Parathyroid adenoma (tissue), 2 donors: ENCODE measurements at regions not wholly inside any gene's neighbourhood (a gene's known extent, or its start where the extent isn't known, plus 50 kb on each side); places are given as distances from the start of the nearest gene placed in this dataset.

ENCODE experiments used
- H2AFZ ChIP-seq: fragments of 300-600 bp; sonication (generic); one replicate; pipeline ENCODE4 v1.7.0; 2017; ENCODE audit warnings: antibody characterized with exemption, mild to moderate bottlenecking
- H3K27ac ChIP-seq: fragments of 300-600 bp; sonication (generic); one replicate; pipeline ENCODE4 v1.7.0; 2017
- H3K27me3 ChIP-seq: fragments of 300-600 bp; sonication (generic); one replicate; pipeline ENCODE4 v1.7.0; 2017; ENCODE audit warnings: low read length; ENCODE audit not compliant: control insufficient read depth, insufficient read depth
- H3K36me3 ChIP-seq: fragments of 300-600 bp; sonication (generic); one replicate; pipeline ENCODE4 v1.7.0; 2017; ENCODE audit warnings: low read length; ENCODE audit not compliant: control insufficient read depth, insufficient read depth
- H3K4me1 ChIP-seq: fragments of 300-600 bp; sonication (generic); one replicate; pipeline ENCODE4 v1.7.0; 2017; ENCODE audit warnings: control low read depth
- H3K4me2 ChIP-seq: fragments of 300-600 bp; sonication (generic); one replicate; pipeline ENCODE4 v1.7.0; 2017; ENCODE audit warnings: low read length
- H3K4me3 ChIP-seq: fragments of 300-600 bp; sonication (generic); one replicate; pipeline ENCODE4 v1.7.0; 2017; ENCODE audit warnings: low read depth, low read length
- H3K79me2 ChIP-seq: fragments of 300-600 bp; sonication (generic); one replicate; pipeline ENCODE4 v1.7.0; 2017; ENCODE audit warnings: control low read depth
- H3K9ac ChIP-seq: fragments of 300-600 bp; sonication (generic); one replicate; pipeline ENCODE4 v1.7.0; 2017; ENCODE audit warnings: mild to moderate bottlenecking
- H3K9me3 ChIP-seq: fragments of 300-600 bp; sonication (generic); one replicate; pipeline ENCODE4 v1.7.0; 2017; ENCODE audit warnings: low read length; ENCODE audit not compliant: control insufficient read depth
- CTCF ChIP-seq: fragments of 300-600 bp; sonication (generic); IDR thresholded peaks from one replicate; pipeline ENCODE4 v1.7.0; 2017; ENCODE audit warnings: antibody characterized with exemption, mild to moderate bottlenecking
- donor health status: primary hyperparathyroidism.

- no peaks in the 10 kb centered on the region for H3K36me3 ChIP-seq
- no peaks in the 10 kb centered on the region for H3K27me3 ChIP-seq
- no peak overlapping the region for H3K9ac ChIP-seq
- no peak overlapping the region for H3K4me3 ChIP-seq
- H3K9me3 ChIP-seq = no peaks in the 10 kb centered on the region
- no peaks in the 10 kb centered on the region for H3K79me2 ChIP-seq
- H3K4me2 ChIP-seq = no peak overlapping the region
- TF ChIP-seq CTCF = no peak
- H3K27ac ChIP-seq = no peak overlapping the region
- H2AFZ ChIP-seq = no peak overlapping the region
- no peaks in the 10 kb centered on the region for H3K4me1 ChIP-seq
These were observed 117.9 kb downstream of the CYLD start for GRCh38 chr16:50859628-50860360.

- TF ChIP-seq CTCF = no peak
- H3K27ac ChIP-seq = no peak overlapping the region
- H3K79me2 ChIP-seq = no peaks in the 10 kb centered on the region
- no peak overlapping the region for H3K4me3 ChIP-seq
- H3K27me3 ChIP-seq = no peaks in the 10 kb centered on the region
- no peaks in the 10 kb centered on the region for H3K9me3 ChIP-seq
- H3K4me1 ChIP-seq = no peaks in the 10 kb centered on the region
- H3K36me3 ChIP-seq = no peaks in the 10 kb centered on the region
- H3K9ac ChIP-seq = no peak overlapping the region
- H3K4me2 ChIP-seq = no peak overlapping the region
- H2AFZ ChIP-seq = no peak overlapping the region
These were observed 117.2 kb downstream of the CYLD start for GRCh38 chr16:50858877-50859627.

GRCh38 chr16:50858376-50858775 lies 116.5 kb downstream of the CYLD start:
- Histone ChIP-seq H2AFZ (no peak overlapping the region), H3K9ac (no peak overlapping the region), H3K79me2 (no peaks in the 10 kb centered on the region), H3K36me3 (no peaks in the 10 kb centered on the region), H3K27ac (no peak overlapping the region), H3K4me3 (no peak overlapping the region), H3K4me1 (no peaks in the 10 kb centered on the region), H3K9me3 (no peaks in the 10 kb centered on the region), H3K27me3 (no peaks in the 10 kb centered on the region), H3K4me2 (no peak overlapping the region)
- no peak for TF ChIP-seq CTCF

GRCh38 chr16:50857881-50858280 lies 116.0 kb downstream of the CYLD start:
- H3K79me2 ChIP-seq = no peaks in the 10 kb centered on the region
- no peak overlapping the region for H3K27ac ChIP-seq
- no peak overlapping the region for H3K4me2 ChIP-seq
- H3K4me3 ChIP-seq = no peak overlapping the region
- no peak overlapping the region for H3K9ac ChIP-seq
- no peak for TF ChIP-seq CTCF
- H2AFZ ChIP-seq = no peak overlapping the region
- H3K9me3 ChIP-seq = no peaks in the 10 kb centered on the region
- H3K36me3 ChIP-seq = no peaks in the 10 kb centered on the region
- no peaks in the 10 kb centered on the region for H3K27me3 ChIP-seq
- no peaks in the 10 kb centered on the region for H3K4me1 ChIP-seq
